Loucy (cell line): ENCODE measurements at regions not wholly inside any gene's neighbourhood (a gene's known extent, or its start where the extent isn't known, plus 50 kb on each side); places are given as distances from the start of the nearest gene placed in this dataset.

Experiments
- CTCF ChIP-seq: fragments of 200-600 bp; sonication (generic); conservative IDR thresholded peaks from 2 replicates; pipeline ENCODE4 v1.5.1; 2014; ENCODE audit warnings: mild to moderate bottlenecking, antibody characterized with exemption, low read length
- EZH2phosphoT487 ChIP-seq: fragments of 200-600 bp; IDR thresholded peaks from 2 replicates; pipeline ENCODE4 v1.6.1; 2018; ENCODE audit warnings: antibody characterized with exemption, mild to moderate bottlenecking, moderate library complexity, borderline replicate concordance

- TF ChIP-seq CTCF (no peak), EZH2phosphoT487 (no peak)
Measured at GRCh38 chr15:68504681-68505170, 72.8 kb upstream of the ITGA11 start.
